HCT116 (cell line): ENCODE measurements at regions not wholly inside any gene's neighbourhood (a gene's known extent, or its start where the extent isn't known, plus 50 kb on each side); places are given as distances from the start of the nearest gene placed in this dataset.

Experiments used
- ATAC-seq: fragments of 200-7000 bp; cut with Tn5 transposase; 2 replicates; pipeline ENCODE4 v1.9.1; 2020; ENCODE audit warnings: mild to moderate bottlenecking, moderate library complexity
- BruUV-seq: library from RNA; stranded (reverse); fragments of 400-500 nt; replicated peaks from 2 replicates; lab custom pipeline; 2021; lab: Mats Ljungman, UMichigan
- CTCF ChIA-PET: fragments of 300-600 bp; sonication (Branson Sonifier 250); formaldehyde crosslinking; loops from one replicate; lab custom pipeline; 2021; ENCODE audit warnings: antibody characterized with exemption; lab: Charles Lee
- POLR2A ChIA-PET: fragments of 300-600, 350-600 bp; sonication (Branson Sonifier 250); formaldehyde crosslinking; loops from one replicate; lab custom pipeline; 2021; ENCODE audit warnings: antibody characterized with exemption; lab: Charles Lee
- RAD21 ChIA-PET, 2 experiments: fragments of 300-600 bp; sonication (Branson Sonifier 250); formaldehyde crosslinking; loops; one replicate each; lab custom pipeline; 2023; ENCODE audit warnings: low total read pairs in 2 of 2; ENCODE audit not compliant: uncharacterized antibody in 2 of 2, unreplicated experiment in 2 of 2, low non-redundant PET in 1 of 2; lab: Charles Lee
- DNase-seq: peaks from one replicate; pipeline ENCODE4 v3.0.0-alpha.2; 2010; ENCODE audit warnings: low read depth, low spot score
- H2AFZ ChIP-seq: fragments of 200-600 bp; shearing (Covaris generic), sonication (generic); 2 replicates; pipeline ENCODE4 v1.6.1; 2017; ENCODE audit warnings: low read depth, mixed run types, mixed read lengths, antibody characterized with exemption, low read length; ENCODE audit not compliant: poor library complexity, severe bottlenecking
- H3K27ac ChIP-seq: 2 replicates; pipeline ENCODE4 v1.5.1; 2012; ENCODE audit warnings: low read depth, low read length
- H3K27me3 ChIP-seq: fragments of 200-600 bp; sonication (generic); 2 replicates; pipeline ENCODE4 v1.6.1; 2016; ENCODE audit warnings: mixed run types, low read length, mixed read lengths; ENCODE audit not compliant: insufficient read depth
- H3K36me3 ChIP-seq, 2 experiments: fragments of 200-500 bp in 1 of 2; fragments of 200-600 bp in 1 of 2; sonication (Bioruptor generic) in 1 of 2; sonication (generic) in 1 of 2; 2 replicates each; pipeline versions ENCODE4 v1.5.1 to v1.6.1; 2014 to 2016; ENCODE audit warnings: low read length in 2 of 2, inconsistent platforms in 1 of 2, mixed read lengths in 1 of 2, mixed run types in 1 of 2; ENCODE audit not compliant: insufficient read depth in 2 of 2, control insufficient read depth in 1 of 2
- H3K4me1 ChIP-seq, 2 experiments: fragments of 200-600 bp in 1 of 2; sonication (generic) in 1 of 2; 2 replicates each; pipeline versions ENCODE4 v1.5.1 to v1.6.1; 2012 to 2017; ENCODE audit warnings: low read length in 2 of 2, inconsistent platforms in 1 of 2, mild to moderate bottlenecking in 1 of 2, mixed read lengths in 1 of 2, mixed run types in 1 of 2, moderate library complexity in 1 of 2; ENCODE audit not compliant: insufficient read depth in 2 of 2, control insufficient read depth in 1 of 2
- H3K4me2 ChIP-seq: fragments of 200-600 bp; sonication (generic); 2 replicates; pipeline ENCODE4 v1.6.1; 2017; ENCODE audit warnings: mixed run types, low read length, mixed read lengths
- H3K4me3 ChIP-seq, 2 experiments: fragments of 200-600 bp in 1 of 2; sonication (generic) in 1 of 2; replicated peaks in 1 of 2; 2 replicates each; pipeline ENCODE4 v1.5.1; 2011 to 2016; ENCODE audit warnings: low read length in 2 of 2, control low read depth in 1 of 2, low read depth in 1 of 2, mild to moderate bottlenecking in 1 of 2, mixed read lengths in 1 of 2, mixed run types in 1 of 2
- H3K79me2 ChIP-seq: fragments of 200-600 bp; sonication (generic); 2 replicates; pipeline ENCODE4 v1.6.1; 2017; ENCODE audit warnings: mild to moderate bottlenecking, mixed run types, low read length, moderate library complexity, mixed read lengths; ENCODE audit not compliant: insufficient read depth
- H3K9ac ChIP-seq: fragments of 200-600 bp; sonication (generic); 2 replicates; pipeline ENCODE4 v1.6.1; 2016; ENCODE audit warnings: low read length, mixed read lengths
- H3K9me2 ChIP-seq: fragments of 200-600 bp; sonication (generic), shearing (Covaris generic); 2 replicates; pipeline ENCODE4 v1.6.1; 2017; ENCODE audit warnings: mixed run types, mild to moderate bottlenecking, moderate library complexity; ENCODE audit not compliant: insufficient read depth
- H3K9me3 ChIP-seq, 2 experiments: fragments of 200-500 bp in 1 of 2; fragments of 200-600 bp in 1 of 2; sonication (Bioruptor generic) in 1 of 2; sonication (generic) in 1 of 2; 2 replicates each; pipeline ENCODE4 v1.6.1; 2014 to 2017; ENCODE audit warnings: low read length in 2 of 2, mixed read lengths in 2 of 2, inconsistent platforms in 1 of 2, low read depth in 1 of 2, mild to moderate bottlenecking in 1 of 2, mixed run types in 1 of 2, moderate library complexity in 1 of 2; ENCODE audit not compliant: control insufficient read depth in 1 of 2, insufficient read depth in 1 of 2
- H4K20me1 ChIP-seq: fragments of 200-600 bp; sonication (generic), shearing (Covaris generic); 2 replicates; pipeline ENCODE4 v1.6.1; 2017; ENCODE audit warnings: mixed run types, mild to moderate bottlenecking, moderate library complexity; ENCODE audit not compliant: insufficient read depth
- CBX3 ChIP-seq: IDR thresholded peaks from 2 replicates; pipeline ENCODE4 v1.6.1; 2012; ENCODE audit warnings: low read depth
- EZH2phosphoT487 ChIP-seq: fragments of 200-600 bp; IDR thresholded peaks from 2 replicates; pipeline ENCODE4 v1.6.1; 2018; ENCODE audit warnings: antibody characterized with exemption, borderline replicate concordance
- FOSL1 ChIP-seq: IDR thresholded peaks from 2 replicates; pipeline ENCODE4 v1.6.1; 2012; ENCODE audit warnings: low read depth
- MAX ChIP-seq: IDR thresholded peaks from 2 replicates; pipeline ENCODE4 v1.6.1; 2012
- POLR2AphosphoS5 ChIP-seq: IDR thresholded peaks from 2 replicates; pipeline ENCODE4 v1.6.1; 2011; ENCODE audit warnings: mild to moderate bottlenecking, low read depth, low read length, moderate library complexity
- SP1 ChIP-seq: IDR thresholded peaks from 2 replicates; pipeline ENCODE4 v1.6.1; 2012; ENCODE audit warnings: low read depth
- SRF ChIP-seq: IDR thresholded peaks from 2 replicates; pipeline ENCODE4 v1.6.1; 2012; ENCODE audit warnings: low read depth
- TCF7L2 ChIP-seq: IDR thresholded peaks from 2 replicates; pipeline ENCODE4 v1.7.0; 2011; ENCODE audit warnings: borderline replicate concordance, inconsistent platforms; ENCODE audit not compliant: insufficient read depth, insufficient read length; ENCODE audit errors: extremely low read depth
- ZBTB33 ChIP-seq: IDR thresholded peaks from 2 replicates; pipeline ENCODE4 v1.6.1; 2011; ENCODE audit warnings: mild to moderate bottlenecking, low read length, moderate library complexity; ENCODE audit not compliant: insufficient replicate concordance; ENCODE audit errors: extremely low read depth
- ZFX ChIP-seq: fragments of 450-650 bp; IDR thresholded peaks from 2 replicates; pipeline ENCODE4 v1.6.1; 2017
- ZNF274 ChIP-seq: fragments of 200-500 bp; sonication (Bioruptor generic); IDR thresholded peaks from 2 replicates; pipeline ENCODE4 v1.6.1; 2014; ENCODE audit warnings: mild to moderate bottlenecking, low read depth, low read length, inconsistent platforms
- intact Hi-C: fragments of 100-400 bp; cut with micrococcal nuclease; formaldehyde crosslinking; loops from 2 replicates; pipeline ENCODE4 v1.10.0; 2022
- TF ChIP-seq, protein P1 (sequence below): IDR thresholded peaks from 2 replicates; pipeline ENCODE4 v1.6.1; 2012

DNA sequence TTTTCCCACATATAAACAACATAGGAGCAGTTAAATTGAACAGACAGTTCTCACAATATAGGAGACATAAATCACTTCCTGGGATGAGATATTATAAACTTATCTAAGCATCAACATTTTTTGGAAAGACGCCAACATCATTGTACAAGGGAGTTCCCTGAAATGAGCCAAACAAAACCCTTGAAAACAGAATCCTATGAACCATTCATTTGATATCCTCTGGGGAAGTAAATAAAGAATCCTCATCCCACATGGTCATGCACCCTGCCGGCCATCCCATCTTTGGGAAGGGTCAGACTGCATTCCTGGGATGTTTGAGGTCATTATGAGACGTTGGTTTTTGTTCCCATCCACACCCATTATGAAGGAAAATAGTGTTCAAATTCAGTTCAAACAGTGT is 111.8 kb upstream of the USP25 start (continued):
- TF ChIP-seq SRF (no peak), MAX (no peak), ZNF274 (no peak), SP1 (no peak), TCF7L2 (no peak), CBX3 (no peak), FOSL1 (no peak)

GRCh38 chr21:15620892-15621291 is 108.9 kb upstream of the USP25 start:
- POLR2A ChIA-PET = no interaction called here
- RAD21 ChIA-PET = no interaction called here
- intact Hi-C loops = no loop called here
- H4K20me1 ChIP-seq = no peaks in the 10 kb centered on the region
- BruUV-seq = no TSS peak
- H3K4me3 ChIP-seq = no peak overlapping the region
- H3K9me2 ChIP-seq = no peaks in the 10 kb centered on the region
- H3K9ac ChIP-seq = no peak overlapping the region
- no peak overlapping the region for H3K4me2 ChIP-seq
- no peaks in the 10 kb centered on the region for H3K36me3 ChIP-seq
- DNase-seq (no peak), ATAC-seq (no peak)
- H3K9me3 ChIP-seq = no peaks in the 10 kb centered on the region
- H3K27ac ChIP-seq = no peak overlapping the region
- H3K4me1 ChIP-seq = no peaks in the 10 kb centered on the region
- CTCF ChIA-PET = no interaction called here
- no peaks in the 10 kb centered on the region for H3K27me3 ChIP-seq
- no peak overlapping the region for H2AFZ ChIP-seq
- H3K79me2 ChIP-seq = no peaks in the 10 kb centered on the region
- TF ChIP-seq, protein P1, sequence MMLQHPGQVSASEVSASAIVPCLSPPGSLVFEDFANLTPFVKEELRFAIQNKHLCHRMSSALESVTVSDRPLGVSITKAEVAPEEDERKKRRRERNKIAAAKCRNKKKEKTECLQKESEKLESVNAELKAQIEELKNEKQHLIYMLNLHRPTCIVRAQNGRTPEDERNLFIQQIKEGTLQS = no peak
- TF ChIP-seq ZBTB33 (no peak), ZFX (no peak), MAX (no peak), POLR2AphosphoS5 (no peak), SP1 (no peak), EZH2phosphoT487 (no peak)
